GM18502 (cell line): ENCODE measurements at regions not wholly inside any gene's neighbourhood (a gene's known extent, or its start where the extent isn't known, plus 50 kb on each side); places are given as distances from the start of the nearest gene placed in this dataset.
"Not testable (repeated sequence)": the region's sequence is repeated elsewhere in the genome, so short reads cannot be mapped to it uniquely, and the experiment has no call there.

Source experiments
- ATAC-seq: cut with Tn5 transposase; IDR thresholded peaks from one replicate; pipeline ENCODE4 v1.9.1; 2021; ENCODE audit warnings: mild to moderate bottlenecking; ENCODE audit not compliant: unreplicated experiment, poor library complexity

DNA sequence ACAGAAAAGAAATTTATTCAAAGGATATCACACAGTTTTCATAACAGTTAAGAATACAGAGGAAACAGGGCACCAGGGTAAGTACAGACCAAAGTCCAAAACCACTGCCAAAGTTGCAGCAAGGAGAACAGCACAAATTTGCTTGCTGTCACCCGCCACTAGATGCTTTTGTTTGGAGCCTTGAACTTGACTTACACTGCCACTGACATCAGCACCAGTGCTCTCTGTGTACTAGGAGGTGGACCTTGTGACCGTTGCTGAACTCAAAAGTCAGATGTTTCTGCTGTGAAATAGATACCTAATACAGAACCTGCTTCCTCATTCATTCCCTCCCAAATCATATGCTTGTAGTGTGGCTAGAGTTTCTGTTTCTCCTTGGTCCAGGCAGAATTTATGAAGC is 578.3 kb upstream of the TMEFF2 start:
- ATAC-seq, result no peak

GRCh38 chr2:192749611-192750200 is 555.0 kb upstream of the TMEFF2 start:
- peak; percentile 44 for ATAC-seq

DNA sequence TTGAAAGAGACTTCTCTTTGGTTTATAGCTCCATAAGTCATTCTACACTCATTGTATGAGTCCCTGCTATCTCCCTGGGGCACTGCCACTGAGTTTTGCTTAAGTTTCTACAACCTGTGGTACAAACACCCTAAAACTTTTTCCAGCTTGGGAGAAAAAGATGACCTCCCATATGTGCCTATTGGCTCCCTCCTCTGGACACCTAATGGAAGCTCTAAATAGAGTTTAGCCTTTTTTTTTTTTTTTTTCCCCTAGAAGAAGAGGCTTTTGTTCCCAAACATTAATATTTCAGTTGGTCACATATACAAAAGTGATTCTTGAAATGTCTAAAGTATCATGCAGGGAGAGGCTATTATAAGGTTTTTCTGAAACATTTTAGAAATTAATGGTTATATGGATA is 547.2 kb upstream of the TMEFF2 start:
- no peak for ATAC-seq

GRCh38 chr2:192735447-192735846 is 540.7 kb upstream of the TMEFF2 start:
- no peak for ATAC-seq

GRCh38 chr2:192729369-192729768 is 534.6 kb upstream of the TMEFF2 start:
- ATAC-seq, result no peak

GRCh38 chr2:192725991-192726390 is 531.3 kb upstream of the TMEFF2 start:
- no peak for ATAC-seq

DNA sequence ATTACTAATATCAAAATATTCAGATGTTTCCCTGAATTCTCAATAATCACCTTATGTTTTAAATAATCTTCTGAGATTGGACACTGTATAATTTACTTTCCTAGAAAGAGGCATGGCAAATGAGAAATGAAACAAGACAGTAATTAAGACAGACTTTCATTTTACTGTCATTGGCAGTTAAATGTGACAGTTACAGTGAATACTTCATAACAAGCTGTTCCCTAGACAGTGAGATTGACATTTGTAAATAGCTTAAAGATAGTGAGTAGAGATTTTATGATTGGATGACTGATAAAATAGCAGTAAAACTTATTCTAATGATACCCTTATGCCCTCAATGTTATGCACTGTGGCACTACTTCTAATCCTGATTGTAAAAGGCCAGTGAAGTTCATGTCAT is 524.9 kb upstream of the TMEFF2 start:
- ATAC-seq, result no peak

DNA sequence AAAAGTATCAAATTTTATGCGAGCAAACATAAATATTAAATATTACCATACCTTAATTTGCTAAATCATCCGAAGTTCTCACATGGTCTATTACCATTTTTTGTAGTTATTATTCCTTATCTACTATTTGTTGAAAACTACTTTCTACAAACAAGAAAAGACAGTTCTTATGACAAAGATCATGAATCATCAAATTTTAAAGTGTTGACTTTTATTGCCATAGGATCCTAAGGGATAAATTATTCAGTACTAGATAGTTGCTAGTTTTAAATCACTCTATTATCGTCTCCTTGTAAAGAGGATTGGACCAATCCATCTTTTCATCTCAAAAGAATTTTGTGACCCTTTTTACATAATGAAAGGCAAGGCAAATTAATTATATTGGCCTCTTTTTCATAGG is 523.6 kb upstream of the TMEFF2 start:
- no peak for ATAC-seq

DNA sequence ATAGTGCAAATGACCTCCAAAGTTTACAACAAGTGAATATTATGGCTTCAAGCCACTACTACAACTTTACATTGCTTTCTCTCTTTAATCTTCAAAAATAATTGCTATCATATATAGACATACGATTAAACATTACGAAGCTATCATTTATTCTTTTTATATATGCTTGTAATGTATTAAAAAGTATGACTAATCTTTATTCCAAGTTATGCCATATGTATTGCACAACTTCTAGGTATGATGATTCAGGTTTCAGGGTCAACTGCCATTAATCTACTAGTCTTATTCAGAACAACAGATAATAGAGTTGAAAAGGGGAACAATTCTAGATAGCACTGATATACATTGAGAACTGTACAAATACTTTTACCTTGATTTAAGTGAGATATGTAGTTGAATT is 506.2 kb upstream of the TMEFF2 start:
- ATAC-seq, result no peak

DNA sequence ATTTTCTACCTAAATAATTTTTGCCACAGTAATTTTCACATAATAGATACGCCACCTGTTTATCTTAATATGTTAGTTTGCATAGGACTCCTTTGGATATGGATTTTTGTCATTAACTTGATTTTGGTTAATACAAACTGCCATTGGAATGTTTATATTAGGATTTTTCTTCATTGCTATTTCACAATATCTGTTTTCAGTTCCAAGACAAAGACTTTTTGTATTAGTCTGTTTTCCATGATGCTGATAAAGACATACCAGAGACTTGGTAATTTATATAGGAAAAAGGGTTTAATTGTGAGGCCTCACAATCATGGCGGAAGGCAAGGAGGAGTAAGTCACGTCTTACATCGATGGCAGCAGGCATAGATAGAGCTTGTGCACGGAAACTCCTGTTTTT is 503.1 kb upstream of the TMEFF2 start:
- no peak for ATAC-seq

- ATAC-seq, result no peak
These were observed 502.1 kb upstream of the TMEFF2 start for GRCh38 chr2:192696857-192697256.

DNA sequence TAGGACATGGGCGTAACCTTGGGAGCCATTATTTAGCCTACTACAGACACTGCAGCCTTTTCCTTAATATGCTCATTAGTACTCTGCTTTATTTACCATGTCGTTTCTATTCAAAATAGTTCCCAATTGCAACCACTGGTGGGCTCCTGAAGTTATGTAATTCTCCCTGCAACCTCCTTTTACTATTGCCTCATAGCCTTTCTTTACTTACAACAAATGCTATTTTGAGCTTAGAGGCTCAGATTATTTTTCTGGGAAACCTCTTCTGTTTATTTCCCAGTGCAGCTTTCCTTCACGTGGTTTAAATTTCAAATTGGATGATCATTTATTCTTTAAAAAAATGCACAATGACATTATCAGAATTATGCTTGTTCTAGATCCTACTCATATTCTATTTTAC is 492.3 kb upstream of the TMEFF2 start:
- ATAC-seq, result no peak

- ATAC-seq, result not testable (repeated sequence)
These were observed 487.8 kb upstream of the TMEFF2 start for GRCh38 chr2:192682511-192682910.

- ATAC-seq, result no peak
These were observed 480.9 kb upstream of the TMEFF2 start for GRCh38 chr2:192675681-192676080.

DNA sequence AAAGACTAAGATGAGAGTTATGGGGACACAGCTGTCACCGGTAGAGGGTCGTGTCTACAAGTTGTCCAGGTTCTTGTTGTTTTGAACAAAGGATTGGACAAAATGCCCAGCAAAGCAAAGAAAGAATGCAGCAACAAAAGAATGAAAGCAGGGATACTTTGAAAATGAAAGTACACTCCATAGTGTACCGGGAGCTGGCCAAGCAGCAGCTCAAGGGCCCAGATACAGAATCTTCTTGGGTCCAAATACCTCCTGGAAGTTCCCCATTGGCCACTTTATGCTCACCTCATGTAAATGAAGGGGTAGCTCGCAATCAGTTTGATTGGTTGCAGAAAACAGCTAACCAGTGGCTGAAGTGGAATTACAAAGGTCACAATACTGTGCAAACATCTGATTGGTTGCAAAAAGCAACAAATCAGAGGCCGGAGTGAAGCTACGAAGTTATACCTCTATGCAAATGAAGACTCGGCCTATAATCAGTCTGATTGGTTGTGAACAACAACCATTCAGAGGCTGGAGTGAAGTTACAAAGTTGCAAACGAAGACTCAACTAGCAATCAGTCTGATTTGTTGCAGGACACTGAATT is 474.9 kb upstream of the TMEFF2 start:
- no peak for ATAC-seq

DNA sequence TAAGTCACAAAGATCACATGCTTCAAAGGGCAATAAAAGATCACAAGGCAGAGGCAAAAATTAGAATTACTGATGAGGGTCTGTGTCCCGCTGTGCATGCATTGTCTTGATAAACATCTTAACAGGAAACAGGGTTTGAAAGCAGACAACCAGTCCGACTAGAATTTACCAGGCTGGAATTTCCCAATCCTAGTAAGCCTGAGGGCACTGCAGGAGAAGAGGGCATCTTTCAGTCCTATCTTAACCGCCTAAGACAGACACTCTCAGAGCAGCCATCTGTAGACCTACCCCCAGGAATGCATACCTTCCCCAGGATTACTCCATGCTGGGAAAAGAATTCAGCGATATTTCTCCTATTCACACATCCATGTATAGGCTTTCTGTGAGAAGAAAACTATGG is 465.8 kb upstream of the TMEFF2 start:
- not testable (repeated sequence) for ATAC-seq

- no peak for ATAC-seq
These were observed 462.6 kb upstream of the TMEFF2 start for GRCh38 chr2:192657362-192657761.

DNA sequence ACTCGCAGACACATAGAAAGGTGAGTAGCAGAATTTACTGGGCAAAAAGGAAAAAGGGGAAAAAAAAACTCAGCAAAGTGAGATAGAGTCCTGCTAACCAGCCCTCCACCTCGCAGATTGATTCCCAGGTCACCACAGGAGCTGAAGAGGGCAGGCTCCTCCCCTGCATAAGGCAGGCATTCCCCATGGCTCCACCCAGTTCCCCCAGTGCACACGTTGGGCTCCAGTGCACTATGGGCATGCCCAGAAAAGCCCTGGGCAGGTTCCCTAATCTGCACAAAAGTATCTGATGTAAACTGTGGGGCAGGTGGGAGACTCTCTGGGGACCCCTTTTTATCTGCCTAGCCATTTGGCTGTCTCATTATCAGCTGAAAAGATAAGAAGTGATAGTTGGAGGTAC is 461.2 kb upstream of the TMEFF2 start:
- ATAC-seq, result peak; percentile 56

GRCh38 chr2:192645811-192646598 is 451.3 kb upstream of the TMEFF2 start:
- ATAC-seq, result no peak

DNA sequence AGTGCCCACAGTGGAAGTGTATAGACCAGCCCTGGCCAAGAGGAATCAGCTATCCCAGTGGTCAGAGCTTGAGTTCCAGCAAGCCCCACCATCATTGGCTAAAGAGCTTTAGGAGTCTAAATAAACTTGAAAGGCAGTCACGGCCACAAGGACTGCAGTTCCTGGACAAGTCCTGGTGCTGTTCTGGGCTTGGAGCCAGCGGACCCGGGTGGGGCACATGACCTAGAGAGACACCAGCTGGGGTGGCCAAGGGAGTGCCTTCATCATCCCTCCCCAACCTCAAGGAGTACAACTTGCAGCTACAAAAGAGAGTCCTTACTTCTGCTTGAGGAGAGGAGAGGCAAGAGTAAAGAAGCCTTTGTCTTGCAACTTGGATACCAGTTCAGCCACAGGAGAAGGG is 439.8 kb upstream of the TMEFF2 start:
- ATAC-seq, result no peak

- no peak for ATAC-seq
These were observed 433.3 kb upstream of the TMEFF2 start for GRCh38 chr2:192628017-192628416.

DNA sequence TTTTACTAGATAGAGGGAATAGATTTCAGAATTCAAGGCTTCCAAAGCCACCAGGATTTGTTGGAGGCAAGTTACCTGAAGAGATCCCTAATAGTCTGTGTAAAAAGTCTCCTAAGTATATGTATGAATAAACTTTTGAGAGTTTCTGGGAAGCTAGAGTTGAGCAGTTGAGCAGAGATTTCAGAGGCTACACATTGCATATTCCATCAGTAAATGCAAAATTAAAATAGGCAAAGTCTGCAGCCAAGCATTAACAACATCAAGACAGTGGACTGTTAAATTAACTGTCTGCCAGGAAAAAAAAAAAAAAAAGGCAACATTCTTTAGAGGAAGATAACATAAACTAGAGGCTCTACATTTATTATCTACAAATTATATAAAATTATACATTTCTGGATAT is 420.4 kb upstream of the TMEFF2 start:
- no peak for ATAC-seq
